HG03442 (cell line): ENCODE measurements at regions not wholly inside any gene's neighbourhood (a gene's known extent, or its start where the extent isn't known, plus 50 kb on each side); places are given as distances from the start of the nearest gene placed in this dataset.

ENCODE experiments used
- ATAC-seq: cut with Tn5 transposase; IDR thresholded peaks from one replicate; pipeline ENCODE4 v1.9.1; 2021; ENCODE audit warnings: mild to moderate bottlenecking, moderate library complexity; ENCODE audit not compliant: unreplicated experiment

- ATAC-seq, result no peak
Measured at GRCh38 chr3:18886331-18886730, 262.0 kb upstream of the KCNH8 start.

- ATAC-seq, result no peak
Measured at GRCh38 chr3:18885612-18886011, 262.7 kb upstream of the KCNH8 start.

GRCh38 chr3:18883571-18883970 is 264.7 kb upstream of the KCNH8 start:
- no peak for ATAC-seq

- ATAC-seq, result no peak
Measured at GRCh38 chr3:18880691-18881090, 267.6 kb upstream of the KCNH8 start.

- ATAC-seq, result peak; percentile 86
Measured at GRCh38 chr3:18872466-18872865, 275.8 kb upstream of the KCNH8 start.

GRCh38 chr3:18870642-18871041 is 277.7 kb upstream of the KCNH8 start:
- ATAC-seq, result no peak

- ATAC-seq, result no peak
Measured at GRCh38 chr3:18870074-18870640, 278.2 kb upstream of the KCNH8 start.

- no peak for ATAC-seq
Measured at GRCh38 chr3:18868911-18869689, 279.2 kb upstream of the KCNH8 start.

GRCh38 chr3:18866899-18867298 is 281.4 kb upstream of the KCNH8 start:
- no peak for ATAC-seq

- no peak for ATAC-seq
Measured at GRCh38 chr3:18864933-18865731, 283.2 kb upstream of the KCNH8 start.

GRCh38 chr3:18862077-18862476 is 286.2 kb upstream of the KCNH8 start:
- ATAC-seq, result no peak

- no peak for ATAC-seq
Measured at GRCh38 chr3:18861137-18861536, 287.2 kb upstream of the KCNH8 start.

GRCh38 chr3:18853269-18853668 is 295.0 kb upstream of the KCNH8 start:
- no peak for ATAC-seq

- peak; percentile 86 for ATAC-seq
Measured at GRCh38 chr3:18847583-18848197, 300.6 kb upstream of the KCNH8 start.

- no peak for ATAC-seq
Measured at GRCh38 chr3:18843983-18844382, 304.3 kb upstream of the KCNH8 start.

GRCh38 chr3:18843188-18843587 is 305.1 kb upstream of the KCNH8 start:
- ATAC-seq, result no peak

- no peak for ATAC-seq
Measured at GRCh38 chr3:18841422-18842343, 306.6 kb upstream of the KCNH8 start.

GRCh38 chr3:18840535-18841137 is 307.7 kb upstream of the KCNH8 start:
- no peak for ATAC-seq

GRCh38 chr3:18838758-18839157 is 309.6 kb upstream of the KCNH8 start:
- no peak for ATAC-seq
